ENCODE measurements at regions not wholly inside any gene's neighbourhood (a gene's known extent, or its start where the extent isn't known, plus 50 kb on each side); places are given as distances from the start of the nearest gene placed in this dataset.
"Not testable (repeated sequence)": the region's sequence is repeated elsewhere in the genome, so short reads cannot be mapped to it uniquely, and the experiment has no call there.

DNA sequence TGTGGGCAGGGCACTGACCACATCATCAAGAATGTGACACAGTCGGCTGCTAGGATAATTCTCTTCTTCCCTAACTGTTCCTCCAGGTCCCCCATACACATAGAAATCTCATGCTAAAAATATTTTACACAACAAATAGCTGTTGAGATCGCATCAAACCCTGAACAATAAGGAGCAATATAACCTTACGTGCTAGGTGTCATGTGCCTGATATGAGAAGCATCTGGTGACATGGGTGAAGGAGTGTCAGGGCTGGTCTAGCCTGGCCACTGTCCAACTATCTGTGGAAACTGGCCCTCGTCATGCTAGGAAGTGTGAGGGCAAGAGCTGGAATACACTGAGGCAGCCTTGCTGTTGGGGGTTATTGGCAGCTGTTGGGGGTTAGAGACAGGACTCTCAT, 167.3 kb upstream of the PGRMC2 start:
- DNase-seq (ENCODE audit: low read depth in 2 of 2) = peak in 1 of 2 donors; percentile 54

DNA sequence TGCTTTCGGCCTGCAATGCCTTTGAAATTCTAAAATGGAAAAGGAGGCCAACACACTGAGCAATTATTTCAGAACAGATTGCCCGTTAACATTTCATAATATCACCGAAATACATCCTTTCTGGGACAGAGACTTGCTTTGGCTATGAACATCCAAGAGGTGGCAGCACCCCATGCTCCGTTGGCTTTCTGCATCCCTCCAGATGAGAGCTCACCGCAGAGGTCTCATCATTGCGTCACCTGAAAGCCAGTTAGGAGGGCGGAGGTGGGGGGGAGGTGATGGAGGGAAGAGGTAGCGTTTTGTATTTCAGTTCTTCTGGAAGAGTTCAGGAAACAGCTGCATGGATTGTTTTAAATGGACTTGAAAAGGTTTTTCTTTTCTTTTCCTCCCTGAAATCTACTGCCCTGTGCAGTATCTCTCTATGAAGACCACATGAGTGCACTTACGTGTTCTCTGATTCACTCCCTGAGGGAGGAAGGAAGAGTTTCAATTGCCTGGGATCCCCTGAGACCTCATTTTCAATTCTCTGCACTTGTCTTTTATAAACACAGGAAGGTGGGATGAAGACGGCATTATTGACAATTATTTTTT, 166.8 kb upstream of the PGRMC2 start:
- peak; percentile 86 to 94 for DNase-seq (ENCODE audit: low read depth in 2 of 2)

DNA sequence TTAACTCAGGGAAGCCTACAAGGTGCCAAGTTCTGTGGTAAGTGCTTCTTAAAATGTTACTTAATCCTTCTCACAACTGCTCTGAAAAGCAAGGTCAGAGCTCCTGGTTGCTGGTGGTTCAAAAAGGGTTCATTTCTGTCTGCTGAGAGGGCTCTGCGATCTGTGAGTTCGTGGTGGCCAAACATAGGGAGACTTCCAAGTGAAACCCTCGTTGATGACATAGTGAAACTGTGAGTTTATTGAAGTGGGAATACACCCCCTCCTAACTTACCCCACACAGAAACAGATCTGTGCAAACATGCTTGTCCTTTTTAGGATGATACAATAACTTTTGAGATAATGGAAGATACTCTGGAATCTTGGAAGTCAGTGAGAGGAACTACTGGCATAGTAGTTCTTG, 164.8 kb upstream of the PGRMC2 start:
- DNase-seq (ENCODE audit: low read depth in 2 of 2) = no peak

DNA sequence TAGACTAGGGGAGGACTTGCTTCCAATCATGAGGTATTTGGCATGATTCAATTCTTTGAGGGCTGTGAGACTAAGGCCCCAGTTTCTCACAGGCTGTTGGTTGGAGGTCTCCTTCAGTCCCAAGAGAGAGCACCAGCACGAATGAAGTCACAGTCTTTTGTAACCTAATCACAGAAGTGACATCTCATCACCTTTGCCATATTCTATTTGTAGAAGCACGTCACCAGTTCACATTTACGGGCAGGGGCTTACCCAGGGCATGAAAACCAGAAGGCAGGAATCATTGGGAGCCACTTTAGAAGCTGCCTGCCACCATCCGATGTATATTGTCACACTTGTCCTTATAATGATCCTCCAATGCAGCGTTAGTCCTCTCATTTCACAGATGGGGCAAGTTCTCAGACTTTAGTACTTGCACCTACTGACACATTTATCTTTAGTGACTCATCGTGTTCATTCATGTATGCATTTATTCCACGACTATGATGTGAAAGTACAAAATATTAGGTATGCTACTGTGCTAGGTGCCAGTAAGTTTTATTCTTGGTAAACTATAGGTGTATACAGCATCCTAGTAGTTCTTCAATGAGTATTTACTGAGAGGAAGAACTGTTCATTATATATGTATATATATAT, 163.8 kb upstream of the PGRMC2 start:
- DNase-seq (ENCODE audit: low read depth in 2 of 2) = no peak

DNA sequence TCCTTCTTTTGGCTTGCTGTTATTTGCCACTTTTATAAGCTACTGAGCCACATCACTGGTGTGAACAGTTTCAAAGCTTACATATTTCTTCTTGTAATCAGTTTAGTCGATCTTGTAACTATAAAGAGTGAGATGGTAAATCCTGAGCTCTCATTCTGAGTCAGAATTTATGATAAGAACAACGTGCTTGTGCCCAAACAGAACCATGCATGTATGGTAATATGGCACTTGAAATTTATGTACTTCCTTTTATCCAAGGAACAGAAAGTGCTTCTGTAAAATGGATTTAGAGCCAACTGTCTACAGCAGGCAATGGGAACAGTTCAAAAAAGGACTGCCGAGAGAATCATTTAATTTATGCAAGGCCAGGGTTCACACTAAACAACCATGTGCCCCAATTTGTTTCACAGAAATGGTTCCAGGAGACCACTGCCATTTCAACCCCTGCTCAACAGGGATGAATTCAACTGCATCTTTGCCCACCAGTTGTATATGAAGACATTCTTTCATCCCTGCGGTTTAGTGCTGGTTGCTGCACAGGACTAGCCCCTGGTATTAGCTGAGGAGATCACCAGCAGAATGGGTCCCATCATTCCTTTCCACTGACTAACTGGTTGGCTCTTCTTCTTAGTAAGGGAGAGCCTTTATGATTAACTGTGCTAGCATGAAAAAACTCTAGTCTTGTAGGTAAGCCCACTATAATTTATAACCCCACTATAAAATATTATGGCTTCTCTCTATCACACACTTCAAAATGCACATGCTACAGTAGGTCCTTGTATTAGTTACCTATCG, 162.9 kb upstream of the PGRMC2 start:
- DNase-seq (ENCODE audit: low read depth in 2 of 2) = no peak

DNA sequence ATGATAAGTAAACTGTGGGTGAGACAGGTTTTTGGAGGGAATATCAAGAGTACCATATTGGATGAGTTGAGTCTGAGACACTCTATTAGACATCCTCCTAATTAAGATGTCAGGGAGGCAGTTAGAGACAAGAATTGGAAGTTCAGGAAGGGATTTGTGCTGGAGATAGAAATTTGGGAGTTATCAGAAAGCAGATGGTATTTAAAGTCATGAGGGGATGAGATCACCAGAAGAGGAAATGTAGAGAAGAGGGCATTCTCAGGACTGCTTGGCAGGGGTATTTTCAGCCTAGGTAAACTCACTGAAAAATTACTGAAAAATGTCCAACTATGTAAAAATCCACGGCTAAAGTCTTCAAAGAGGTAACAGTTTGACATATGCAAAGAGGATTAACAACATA, 161.6 kb upstream of the PGRMC2 start:
- no peak for DNase-seq (ENCODE audit: low read depth in 2 of 2)

DNA sequence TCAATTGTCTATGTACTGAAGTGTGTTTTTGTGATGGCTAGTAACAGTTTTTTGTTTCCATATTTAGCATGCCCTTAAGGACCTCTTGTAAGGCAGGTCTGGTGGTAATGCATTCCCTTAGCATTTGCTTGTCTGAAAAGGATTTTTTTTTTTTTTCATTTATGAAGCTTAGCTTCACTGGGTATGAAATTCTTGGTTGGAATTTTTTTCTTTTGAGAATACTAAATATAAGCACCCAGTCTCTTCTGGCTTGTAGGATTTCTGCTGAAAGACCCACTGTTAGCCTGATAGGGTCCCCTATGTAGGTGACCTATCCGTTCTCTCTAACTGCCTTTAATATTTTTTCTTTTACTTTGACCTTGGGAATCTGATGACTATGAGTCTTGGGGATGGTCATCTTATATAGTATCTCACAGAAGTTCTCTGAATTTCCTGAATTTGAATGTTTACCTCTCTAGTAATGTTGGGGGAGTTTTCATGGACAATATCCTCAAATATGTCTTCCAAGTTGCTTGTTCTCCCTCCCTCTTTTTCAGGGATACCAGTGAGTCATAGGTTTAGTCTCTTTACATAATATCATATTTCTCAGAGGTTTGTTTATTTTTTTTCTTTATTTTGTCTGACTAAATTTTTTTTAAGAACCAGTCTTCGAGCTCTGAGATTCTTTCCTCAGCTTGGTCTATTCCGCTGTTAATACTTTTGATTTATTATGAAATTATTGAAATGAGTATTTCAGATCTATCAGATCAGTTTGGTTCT, 157.1 kb upstream of the PGRMC2 start:
- DNase-seq (ENCODE audit: low read depth in 2 of 2) = no peak

DNA sequence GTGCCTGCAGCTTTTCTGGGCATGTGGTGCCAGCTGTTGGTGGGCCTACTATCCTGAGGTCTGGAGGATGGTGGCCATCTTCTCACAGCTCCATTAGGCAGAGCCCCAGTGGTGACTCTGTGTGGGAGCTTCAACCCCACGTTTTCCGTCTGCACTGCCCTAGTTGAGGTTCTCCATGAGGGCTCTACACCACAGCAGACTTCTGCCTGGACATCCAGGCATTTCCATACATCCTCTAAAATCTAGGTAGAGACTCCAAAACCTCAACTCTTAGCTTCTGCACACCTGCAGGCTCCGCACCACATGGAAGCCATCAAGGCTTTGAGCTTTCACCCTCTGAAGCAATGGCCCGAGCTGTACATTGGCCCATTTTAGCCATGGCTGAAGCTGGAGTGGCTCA, 153.3 kb upstream of the PGRMC2 start:
- DNase-seq (ENCODE audit: low read depth in 2 of 2) = no peak

DNA sequence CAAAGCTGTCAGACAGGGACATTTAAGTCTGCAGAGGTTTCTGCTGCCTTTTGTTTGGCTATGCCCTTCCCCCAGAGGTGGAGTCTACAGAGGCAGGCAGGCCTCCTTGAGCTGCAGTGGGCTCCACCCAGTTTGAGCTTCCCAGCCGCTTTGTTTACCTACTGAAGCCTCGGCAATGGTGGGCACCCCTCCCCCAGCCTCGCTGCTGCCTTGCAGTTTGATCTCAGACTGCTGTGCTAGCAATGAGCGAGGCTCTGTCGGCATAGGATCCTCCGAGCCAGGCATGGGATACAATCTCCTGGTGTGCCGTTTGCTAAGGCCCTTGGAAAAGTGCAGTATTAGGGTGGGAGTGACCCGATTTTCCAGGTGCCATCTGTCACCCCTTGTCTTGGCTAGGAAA, 149.4 kb upstream of the PGRMC2 start:
- DNase-seq (ENCODE audit: low read depth in 2 of 2) = not testable (repeated sequence)

DNA sequence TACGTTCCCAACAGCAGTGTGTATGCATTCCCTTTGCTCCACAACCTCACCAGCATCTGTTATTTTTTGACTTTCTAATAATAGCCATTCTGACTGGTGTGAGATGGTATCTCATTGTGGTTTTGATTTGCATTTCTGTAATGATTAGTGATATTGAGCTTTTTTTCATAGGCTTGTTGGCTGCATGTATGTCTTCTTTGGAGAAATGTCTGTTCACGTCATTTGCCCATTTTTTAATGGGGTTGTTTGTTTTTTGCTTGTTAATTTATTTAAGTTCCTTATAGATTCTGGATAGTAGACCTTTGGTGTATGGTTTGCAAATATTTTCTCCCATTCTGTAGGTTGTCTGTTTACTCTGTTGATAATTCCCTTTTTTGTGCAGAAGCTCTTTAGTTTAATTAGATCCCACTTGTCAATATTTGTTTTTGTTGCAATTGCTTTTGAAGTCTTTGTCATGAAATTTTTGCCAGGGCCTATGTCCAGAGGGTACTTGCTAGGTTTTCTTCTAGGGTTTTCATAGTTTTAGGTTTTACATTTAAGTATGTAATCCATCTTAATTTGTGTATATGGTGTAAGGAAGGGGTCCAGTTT, 141.5 kb upstream of the PGRMC2 start:
- not testable (repeated sequence) for DNase-seq (ENCODE audit: low read depth in 2 of 2)

DNA sequence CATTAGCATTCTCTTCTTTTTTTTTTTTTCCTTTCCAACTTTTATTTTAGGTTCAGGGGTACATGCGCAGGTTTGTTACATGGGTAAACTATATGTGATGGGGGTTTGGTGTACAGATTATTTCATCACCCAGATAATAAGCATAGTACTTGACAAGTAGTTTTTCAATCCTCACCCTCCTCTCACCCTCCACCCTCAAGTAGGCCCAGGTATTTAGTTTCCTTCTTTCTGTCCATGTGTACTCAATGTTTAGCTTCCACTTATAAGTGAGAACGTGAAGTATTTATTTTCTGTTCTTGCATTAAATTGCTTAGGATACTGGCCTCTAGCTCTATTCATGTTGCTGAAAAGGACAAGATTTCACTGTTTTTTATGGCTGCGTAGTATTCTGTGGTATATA, 140.8 kb upstream of the PGRMC2 start:
- DNase-seq (ENCODE audit: low read depth in 2 of 2) = no peak

DNA sequence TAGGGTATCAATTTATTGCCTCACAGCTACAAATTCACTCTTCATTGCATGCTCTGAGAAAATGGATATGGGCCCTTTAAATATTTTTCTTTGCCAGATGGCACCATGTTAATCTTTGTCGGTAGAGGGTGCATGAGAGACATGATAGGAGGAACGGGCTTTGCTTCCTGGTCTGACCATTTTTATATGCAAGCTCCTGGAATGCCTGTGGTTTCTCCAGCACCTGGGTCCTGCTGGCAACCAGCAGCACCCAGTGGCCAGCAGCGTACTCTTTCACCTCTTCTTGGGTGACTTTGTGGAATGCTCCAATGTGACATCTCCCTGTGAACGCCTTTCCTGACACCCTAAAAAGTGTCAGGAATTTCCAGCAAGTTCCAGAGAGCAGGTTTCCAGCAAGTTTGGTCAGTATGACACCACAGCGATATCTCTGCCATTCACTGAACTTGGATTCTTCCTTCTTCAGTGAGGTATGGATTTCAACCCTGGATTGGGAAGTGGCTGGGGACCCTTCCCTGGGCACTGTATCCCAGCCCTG, 140.3 kb upstream of the PGRMC2 start:
- peak; percentile 61 to 81 for DNase-seq (ENCODE audit: low read depth in 2 of 2)

DNA sequence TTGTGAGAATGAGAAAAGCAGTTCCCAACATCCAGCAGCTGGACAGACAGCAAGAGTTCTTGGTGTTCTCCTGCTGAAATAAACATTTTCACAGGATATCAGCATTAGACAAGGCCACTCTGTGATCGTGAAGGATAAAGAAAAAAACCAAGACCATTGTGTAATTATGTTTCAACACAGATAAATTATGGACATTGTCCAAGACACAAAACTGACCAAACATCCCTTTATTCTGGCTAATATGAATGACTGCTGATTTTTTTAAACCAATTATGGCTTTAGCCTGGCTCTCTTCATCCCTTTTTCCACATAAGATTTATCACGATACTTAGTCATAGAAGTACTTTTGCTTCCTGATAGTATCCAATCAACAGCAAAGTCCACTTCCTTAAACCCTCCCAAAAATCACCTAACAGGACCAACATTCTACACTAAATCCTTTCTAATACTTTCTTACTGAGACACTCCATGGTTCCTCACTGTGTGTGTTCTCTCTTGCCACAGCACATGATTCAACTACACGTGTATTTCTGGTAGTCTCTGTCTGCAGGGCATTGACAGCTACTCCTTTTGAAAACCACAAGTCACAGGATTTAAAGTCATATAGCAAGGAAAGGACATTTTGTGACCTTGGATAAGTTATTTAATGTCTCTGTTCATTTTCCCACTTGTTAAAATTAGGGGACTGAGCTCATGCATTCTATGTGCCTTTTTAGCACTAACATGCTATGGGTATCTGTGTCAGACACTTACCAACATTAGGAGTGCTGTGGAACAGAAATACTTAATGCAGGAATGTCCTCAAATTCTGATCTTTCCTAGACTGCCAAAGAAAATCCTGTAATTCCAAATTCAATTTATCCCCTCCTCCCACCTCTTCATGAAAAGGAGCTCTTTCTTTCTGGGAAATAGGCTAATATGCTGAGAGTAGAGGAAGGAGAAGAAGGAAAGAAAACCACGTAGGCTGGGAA, 137.2 kb upstream of the PGRMC2 start:
- DNase-seq (ENCODE audit: low read depth in 2 of 2) = no peak

DNA sequence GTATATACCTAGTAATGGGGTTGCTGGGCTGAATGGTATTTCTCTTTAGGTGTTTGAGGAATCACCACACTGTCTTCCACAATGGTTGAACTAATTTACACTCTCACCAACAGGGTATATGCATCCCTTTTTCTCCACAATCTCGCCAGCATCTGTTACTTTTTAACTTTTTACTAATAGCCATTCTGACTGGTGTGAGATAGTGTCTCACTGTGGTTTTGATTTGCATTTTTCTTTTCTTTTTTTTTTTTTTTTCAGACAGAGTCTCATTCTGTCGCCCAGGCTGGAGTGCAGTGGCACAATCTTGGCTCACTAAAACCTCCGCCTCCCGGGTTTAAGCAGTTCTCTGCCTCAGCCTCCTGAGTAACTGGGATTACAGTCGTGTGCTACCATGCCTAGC, 134.7 kb upstream of the PGRMC2 start:
- DNase-seq (ENCODE audit: low read depth in 2 of 2) = not testable (repeated sequence)

DNA sequence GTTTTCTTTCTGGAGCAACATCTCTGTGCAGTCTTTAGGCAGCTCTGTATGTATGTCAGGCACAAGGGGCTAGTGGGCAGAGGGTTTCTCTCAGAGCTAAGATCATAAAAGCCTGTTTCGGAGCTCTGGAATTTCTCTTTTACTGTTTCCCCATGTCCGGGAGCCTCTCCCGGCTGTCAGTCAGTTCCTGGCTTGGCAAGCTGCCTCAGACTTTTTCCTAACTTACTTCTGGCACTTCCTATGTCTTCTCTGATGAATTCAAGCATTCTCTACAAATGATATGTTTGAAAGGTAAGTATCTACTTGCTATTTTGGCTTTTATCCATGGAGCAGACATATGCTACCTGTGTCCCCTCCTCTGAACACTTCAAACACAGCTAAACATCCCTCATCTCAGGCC, 129.3 kb upstream of the PGRMC2 start:
- peak in 1 of 2 donors; percentile 29 for DNase-seq (ENCODE audit: low read depth in 2 of 2)

DNA sequence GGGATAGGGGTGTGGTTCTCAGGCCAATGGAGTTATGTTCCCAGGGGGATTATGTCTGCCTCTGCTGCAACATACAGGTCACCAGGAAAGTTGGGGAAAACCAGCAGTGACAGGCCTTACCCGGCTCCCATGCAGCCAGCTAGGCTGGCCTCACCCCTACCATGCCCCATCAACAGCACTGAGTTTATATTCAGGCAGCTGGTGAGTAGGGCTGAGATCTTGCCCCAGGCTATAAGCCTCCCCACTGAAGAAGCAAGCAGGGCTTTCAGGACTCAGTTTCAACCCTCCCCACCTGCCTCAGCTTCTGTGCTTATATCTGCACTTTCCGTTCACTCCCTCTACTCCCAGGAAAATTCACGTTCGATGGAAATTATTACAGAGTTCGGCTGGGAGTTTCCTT, 122.4 kb upstream of the PGRMC2 start:
- no peak for DNase-seq (ENCODE audit: low read depth in 2 of 2)

DNA sequence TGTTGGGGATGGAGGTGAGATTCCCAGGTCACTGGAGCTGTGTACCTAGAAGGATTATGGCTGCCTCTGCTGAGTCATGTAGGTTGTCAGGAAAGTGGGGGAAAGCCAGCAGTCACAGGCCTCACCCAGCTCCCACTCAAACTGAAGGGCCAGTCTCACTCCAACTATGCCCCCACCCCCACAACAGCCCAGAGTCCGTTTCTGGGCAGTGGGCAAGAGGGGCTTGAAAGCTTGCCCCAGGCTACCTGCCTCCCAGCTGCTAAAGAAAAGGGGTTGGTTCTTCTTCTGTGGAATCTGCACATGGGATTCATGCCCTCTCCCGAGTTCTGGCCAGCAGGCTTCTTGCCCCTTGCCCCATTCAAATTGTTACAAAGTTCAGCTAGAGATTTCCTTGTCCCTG, 116.0 kb upstream of the PGRMC2 start:
- no peak for DNase-seq (ENCODE audit: low read depth in 2 of 2)

DNA sequence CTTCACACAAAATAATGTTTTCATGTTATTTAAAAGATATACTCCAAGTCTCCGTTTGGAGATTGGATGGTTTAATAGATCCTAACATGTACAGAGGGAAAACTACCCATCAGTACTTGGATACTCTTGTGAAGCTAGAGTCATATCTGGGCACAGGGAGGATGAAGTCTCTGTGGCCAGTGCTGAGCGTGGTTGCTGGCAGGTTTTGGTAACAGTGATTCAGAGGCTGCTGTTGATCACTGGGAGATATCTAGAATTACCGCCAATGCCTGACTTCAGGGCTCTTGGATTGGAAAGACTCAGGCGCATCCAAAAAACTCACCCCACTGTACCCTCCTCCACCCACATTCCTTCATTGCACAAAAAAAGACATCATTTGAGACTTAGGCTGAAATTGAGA, 107.2 kb upstream of the PGRMC2 start:
- DNase-seq (ENCODE audit: low read depth in 2 of 2) = no peak

DNA sequence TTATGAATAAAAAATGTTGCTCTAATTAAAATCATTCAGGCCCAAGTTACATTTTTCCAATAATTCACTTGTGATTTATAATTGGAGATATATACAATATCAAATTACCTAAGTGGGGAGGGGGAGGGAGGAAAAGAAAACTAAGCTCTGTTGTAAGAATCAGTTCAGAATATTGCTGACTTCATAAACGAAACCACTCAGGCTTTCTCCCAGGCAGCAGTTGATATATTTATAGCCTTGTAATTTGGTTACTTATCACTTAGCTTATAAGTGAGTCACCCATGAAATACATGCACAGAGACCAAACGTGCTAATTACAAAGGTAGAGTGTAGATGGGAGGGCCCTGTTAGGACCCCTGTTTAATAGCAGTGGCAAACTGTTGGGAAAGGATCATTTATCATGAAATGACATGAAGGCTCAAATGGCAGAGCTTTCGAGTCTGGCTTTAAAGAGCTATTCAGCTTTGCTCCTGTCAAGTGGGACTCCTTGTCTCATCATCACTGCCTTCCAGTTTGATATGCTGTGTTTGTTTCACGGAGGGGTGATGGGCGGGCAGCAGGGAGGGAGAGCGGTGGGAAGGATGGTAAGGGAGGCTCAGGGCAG, 105.6 kb upstream of the PGRMC2 start:
- DNase-seq (ENCODE audit: low read depth in 2 of 2) = no peak

DNA sequence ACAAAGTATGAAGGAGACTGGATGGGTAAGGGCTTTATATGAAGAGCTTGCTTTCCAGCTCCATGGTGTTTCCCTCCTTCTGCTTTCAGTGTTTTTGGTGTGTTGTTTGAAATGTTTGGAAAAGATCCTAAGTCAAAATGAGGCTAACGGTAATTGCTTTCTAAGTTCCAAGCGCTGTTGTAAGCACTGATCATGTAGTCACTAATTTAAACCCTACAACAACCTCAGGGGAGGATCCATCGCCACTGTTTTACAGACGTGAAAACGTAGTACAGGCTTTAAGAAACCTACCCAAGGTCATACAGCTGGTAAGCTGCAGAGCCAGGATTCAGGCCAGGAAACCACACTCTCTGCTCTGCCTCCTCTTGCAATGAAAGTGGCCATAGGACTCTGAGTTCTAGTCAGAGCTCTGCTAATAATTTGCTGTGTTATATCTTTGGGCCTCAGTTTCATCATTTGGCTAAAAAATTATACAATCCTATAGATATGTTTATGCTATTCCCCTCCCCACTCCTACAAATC, 102.9 kb upstream of the PGRMC2 start:
- DNase-seq (ENCODE audit: low read depth in 2 of 2) = no peak

All from dermis microvascular lymphatic vessel endothelial cell (primary cell).